OCI-LY3 (cell line): ENCODE measurements at regions not wholly inside any gene's neighbourhood (a gene's known extent, or its start where the extent isn't known, plus 50 kb on each side); places are given as distances from the start of the nearest gene placed in this dataset.
"Not testable (repeated sequence)": the region's sequence is repeated elsewhere in the genome, so short reads cannot be mapped to it uniquely, and the experiment has no call there.

Experiments
- CTCF ChIP-seq: fragments of 200-600, 300-600 bp; sonication (generic); IDR thresholded peaks from 2 replicates; pipeline ENCODE4 v1.5.1; 2014; ENCODE audit warnings: antibody characterized with exemption, low read length, low read depth
- EZH2phosphoT487 ChIP-seq: fragments of 200-600 bp; shearing (Covaris generic); IDR thresholded peaks from 2 replicates; pipeline ENCODE4 v1.6.1; 2018; ENCODE audit warnings: antibody characterized with exemption, mixed run types, low read depth

GRCh38 chr16:16935909-16936308, 534.9 kb downstream of the XYLT1 start:
- not testable (repeated sequence) for TF ChIP-seq CTCF, EZH2phosphoT487
